Suprapubic skin (tissue), 4 donors: ENCODE measurements at regions not wholly inside any gene's neighbourhood (a gene's known extent, or its start where the extent isn't known, plus 50 kb on each side); places are given as distances from the start of the nearest gene placed in this dataset.

Experiments
- POLR2A ChIP-seq, 2 donors: fragments of 450-650 bp; IDR thresholded peaks; one replicate each; pipeline ENCODE4 v1.6.1; 2017; ENCODE audit warnings: antibody characterized with exemption in 2 of 2, mild to moderate bottlenecking in 2 of 2, moderate library complexity in 2 of 2
- POLR2AphosphoS5 ChIP-seq, 3 donors: sonication (generic); formaldehyde crosslinking; IDR thresholded peaks; one replicate each; pipeline ENCODE4 v1.6.1; 2017; ENCODE audit warnings: antibody characterized with exemption in 3 of 3
- TF ChIP-seq, protein P1 (sequence below), 2 donors: fragments of 200-600 bp in 1 of 2; fragments of 450-650 bp in 1 of 2; sonication (generic) in 1 of 2; IDR thresholded peaks; one replicate each; pipeline ENCODE4 v1.5.1; 2016 to 2019; ENCODE audit warnings: antibody characterized with exemption in 2 of 2, mild to moderate bottlenecking in 1 of 2, moderate library complexity in 1 of 2

DNA sequence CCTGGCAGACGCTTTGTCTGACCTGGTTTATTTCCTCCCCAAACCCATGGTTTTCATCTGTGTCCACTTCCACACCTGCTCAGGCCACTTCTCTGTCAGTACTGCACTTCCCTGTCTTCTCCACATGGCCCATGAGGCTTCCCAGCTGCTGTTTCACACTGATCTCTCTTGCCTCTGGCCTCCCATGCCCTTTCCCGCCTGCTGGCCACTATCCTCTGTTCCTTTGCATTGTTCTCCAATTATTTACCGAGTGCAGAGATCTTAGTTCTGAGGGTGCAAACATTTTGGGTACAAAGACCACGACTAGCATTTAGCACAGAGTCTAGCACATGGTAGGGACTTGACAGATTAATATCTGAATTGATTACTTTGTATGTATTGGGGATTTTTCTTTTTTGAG, 174.8 kb upstream of the NPY2R start:
- no peak for TF ChIP-seq POLR2A (IDR thresholded peaks at IDR 0.05)
- TF ChIP-seq POLR2AphosphoS5 (IDR thresholded peaks at IDR 0.05), result no peak
- TF ChIP-seq, protein P1, sequence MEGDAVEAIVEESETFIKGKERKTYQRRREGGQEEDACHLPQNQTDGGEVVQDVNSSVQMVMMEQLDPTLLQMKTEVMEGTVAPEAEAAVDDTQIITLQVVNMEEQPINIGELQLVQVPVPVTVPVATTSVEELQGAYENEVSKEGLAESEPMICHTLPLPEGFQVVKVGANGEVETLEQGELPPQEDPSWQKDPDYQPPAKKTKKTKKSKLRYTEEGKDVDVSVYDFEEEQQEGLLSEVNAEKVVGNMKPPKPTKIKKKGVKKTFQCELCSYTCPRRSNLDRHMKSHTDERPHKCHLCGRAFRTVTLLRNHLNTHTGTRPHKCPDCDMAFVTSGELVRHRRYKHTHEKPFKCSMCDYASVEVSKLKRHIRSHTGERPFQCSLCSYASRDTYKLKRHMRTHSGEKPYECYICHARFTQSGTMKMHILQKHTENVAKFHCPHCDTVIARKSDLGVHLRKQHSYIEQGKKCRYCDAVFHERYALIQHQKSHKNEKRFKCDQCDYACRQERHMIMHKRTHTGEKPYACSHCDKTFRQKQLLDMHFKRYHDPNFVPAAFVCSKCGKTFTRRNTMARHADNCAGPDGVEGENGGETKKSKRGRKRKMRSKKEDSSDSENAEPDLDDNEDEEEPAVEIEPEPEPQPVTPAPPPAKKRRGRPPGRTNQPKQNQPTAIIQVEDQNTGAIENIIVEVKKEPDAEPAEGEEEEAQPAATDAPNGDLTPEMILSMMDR (IDR thresholded peaks at IDR 0.05), result no peak
